HL-60 (cell line): ENCODE measurements at regions not wholly inside any gene's neighbourhood (a gene's known extent, or its start where the extent isn't known, plus 50 kb on each side); places are given as distances from the start of the nearest gene placed in this dataset.

Experiments used
- DNase-seq, 2 experiments: peaks; one replicate each; pipeline ENCODE4 v3.0.0-alpha.2; 2010 to 2020; ENCODE audit warnings: low read depth in 1 of 2, low spot score in 1 of 2
- H3K27ac ChIP-seq: fragments of 250-450 bp; sonication (Bioruptor Pico); replicated peaks from 2 replicates; pipeline ENCODE4 v1.5.1; 2020; ENCODE audit warnings: mild to moderate bottlenecking, moderate library complexity
- H3K27me3 ChIP-seq: fragments of 250-450 bp; sonication (Bioruptor Pico); 2 replicates; pipeline ENCODE4 v1.5.1; 2021; ENCODE audit warnings: mild to moderate bottlenecking, moderate library complexity; ENCODE audit not compliant: insufficient read depth, poor library complexity, severe bottlenecking
- H3K4me3 ChIP-seq: replicated peaks from 2 replicates; pipeline ENCODE4 v1.5.1; 2011; ENCODE audit warnings: mild to moderate bottlenecking, control low read depth, low read length; ENCODE audit not compliant: insufficient read depth
- GABPA ChIP-seq: IDR thresholded peaks from 2 replicates; pipeline ENCODE4 v1.6.1; 2012; ENCODE audit warnings: low read depth
- POLR2AphosphoS5 ChIP-seq: IDR thresholded peaks from 2 replicates; pipeline ENCODE4 v1.6.1; 2012; ENCODE audit warnings: low read depth
- SPI1 ChIP-seq: IDR thresholded peaks from 2 replicates; pipeline ENCODE4 v1.6.1; 2012; ENCODE audit warnings: low read depth, mild to moderate bottlenecking, borderline replicate concordance
- TF ChIP-seq, protein P1 (sequence below): IDR thresholded peaks from one replicate; pipeline ENCODE4 v1.5.1; 2011; ENCODE audit warnings: low read length, control low read depth, inconsistent platforms; ENCODE audit not compliant: insufficient read depth
- TF ChIP-seq, protein P2 (sequence below): IDR thresholded peaks from 2 replicates; pipeline ENCODE4 v1.6.1; 2012; ENCODE audit warnings: low read depth; ENCODE audit not compliant: insufficient replicate concordance

DNA sequence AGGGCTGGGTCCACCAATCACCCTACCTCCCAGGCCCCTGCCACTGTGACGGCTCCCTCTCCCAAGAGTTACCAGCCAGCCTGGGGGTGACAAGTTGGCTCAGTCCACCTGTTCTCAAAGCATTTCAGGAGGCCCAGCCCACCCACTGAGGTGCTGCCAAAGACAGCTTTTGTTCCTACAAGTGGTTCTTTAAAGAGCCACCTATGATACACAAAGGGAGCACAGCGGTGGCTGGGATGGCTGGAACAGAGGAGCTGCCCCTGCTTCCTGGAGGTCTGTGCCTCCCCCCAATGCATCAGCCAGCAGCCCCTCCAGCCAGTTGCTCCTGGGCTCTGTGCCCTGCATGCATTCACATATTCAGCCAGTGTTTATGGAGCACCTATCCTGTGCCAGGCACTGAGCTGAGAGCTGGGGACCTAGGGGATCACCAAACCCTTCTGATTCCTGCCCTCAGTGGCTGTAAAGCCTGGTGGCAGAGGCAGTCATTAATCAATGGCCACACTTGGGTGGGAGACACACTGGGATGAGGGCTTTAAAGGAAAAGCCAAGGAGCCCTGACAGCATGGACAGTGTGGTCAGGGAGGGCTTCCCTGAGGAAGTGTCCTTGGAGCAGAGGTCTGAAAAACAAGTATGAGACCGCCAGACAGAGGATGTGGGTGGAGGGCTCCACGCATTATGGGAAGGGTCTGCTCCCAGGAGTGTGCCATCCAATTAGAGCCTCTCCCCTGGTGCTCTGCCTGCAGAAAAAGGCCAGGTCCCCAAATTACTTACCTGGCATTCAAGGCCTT is 107.1 kb upstream of the LINGO1 start:
- DNase-seq: no peak
- H3K4me3 ChIP-seq: no peak overlapping the region
- H3K27ac ChIP-seq: no peak overlapping the region
- TF ChIP-seq, protein P1, sequence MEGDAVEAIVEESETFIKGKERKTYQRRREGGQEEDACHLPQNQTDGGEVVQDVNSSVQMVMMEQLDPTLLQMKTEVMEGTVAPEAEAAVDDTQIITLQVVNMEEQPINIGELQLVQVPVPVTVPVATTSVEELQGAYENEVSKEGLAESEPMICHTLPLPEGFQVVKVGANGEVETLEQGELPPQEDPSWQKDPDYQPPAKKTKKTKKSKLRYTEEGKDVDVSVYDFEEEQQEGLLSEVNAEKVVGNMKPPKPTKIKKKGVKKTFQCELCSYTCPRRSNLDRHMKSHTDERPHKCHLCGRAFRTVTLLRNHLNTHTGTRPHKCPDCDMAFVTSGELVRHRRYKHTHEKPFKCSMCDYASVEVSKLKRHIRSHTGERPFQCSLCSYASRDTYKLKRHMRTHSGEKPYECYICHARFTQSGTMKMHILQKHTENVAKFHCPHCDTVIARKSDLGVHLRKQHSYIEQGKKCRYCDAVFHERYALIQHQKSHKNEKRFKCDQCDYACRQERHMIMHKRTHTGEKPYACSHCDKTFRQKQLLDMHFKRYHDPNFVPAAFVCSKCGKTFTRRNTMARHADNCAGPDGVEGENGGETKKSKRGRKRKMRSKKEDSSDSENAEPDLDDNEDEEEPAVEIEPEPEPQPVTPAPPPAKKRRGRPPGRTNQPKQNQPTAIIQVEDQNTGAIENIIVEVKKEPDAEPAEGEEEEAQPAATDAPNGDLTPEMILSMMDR: no peak
- no peaks in the 10 kb centered on the region for H3K27me3 ChIP-seq

DNA sequence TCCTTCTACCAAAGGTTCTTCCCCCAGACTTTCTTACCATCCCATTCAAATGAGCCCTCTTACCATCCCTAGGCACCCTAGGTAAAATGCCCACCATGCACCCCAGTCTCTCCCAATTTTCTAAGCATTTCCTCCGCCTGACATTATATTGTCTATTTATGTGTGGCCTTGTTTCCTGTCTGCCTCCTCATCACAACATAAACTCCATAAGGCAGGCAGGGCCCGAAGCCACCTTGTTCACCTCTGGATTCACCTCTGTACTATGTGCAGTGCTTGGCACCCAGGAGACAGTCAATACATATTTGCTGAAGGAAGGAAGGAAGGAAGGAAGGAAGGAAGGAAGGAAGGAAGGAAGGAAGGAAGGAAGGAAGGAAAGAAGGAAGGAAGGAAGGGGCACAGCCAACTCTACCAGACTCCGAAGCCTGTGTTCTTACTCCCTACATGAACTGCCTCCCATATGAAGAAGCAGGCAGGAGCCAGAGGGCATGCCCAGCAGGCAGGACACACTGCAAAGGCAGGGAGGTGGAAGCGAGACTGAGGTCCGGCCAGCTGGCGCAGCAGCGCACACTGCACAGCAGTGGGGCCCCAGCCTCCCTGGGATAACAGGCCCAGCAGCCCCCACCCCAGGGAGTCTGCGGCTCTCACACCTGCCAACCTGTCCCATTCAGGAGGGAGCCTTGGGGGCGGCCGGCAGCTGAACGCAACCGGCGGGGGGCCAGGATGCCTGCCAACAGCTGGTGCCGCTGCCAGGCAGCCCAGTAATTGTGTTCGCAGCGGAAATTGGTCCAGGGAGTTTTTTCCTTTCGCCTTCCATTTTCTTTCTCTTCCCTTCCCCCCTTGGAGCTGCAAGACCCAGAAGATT is 106.0 kb upstream of the LINGO1 start:
- Histone ChIP-seq H3K27me3 (no peaks in the 10 kb centered on the region), H3K27ac (no peak overlapping the region), H3K4me3 (no peak overlapping the region)
- TF ChIP-seq, protein P2, sequence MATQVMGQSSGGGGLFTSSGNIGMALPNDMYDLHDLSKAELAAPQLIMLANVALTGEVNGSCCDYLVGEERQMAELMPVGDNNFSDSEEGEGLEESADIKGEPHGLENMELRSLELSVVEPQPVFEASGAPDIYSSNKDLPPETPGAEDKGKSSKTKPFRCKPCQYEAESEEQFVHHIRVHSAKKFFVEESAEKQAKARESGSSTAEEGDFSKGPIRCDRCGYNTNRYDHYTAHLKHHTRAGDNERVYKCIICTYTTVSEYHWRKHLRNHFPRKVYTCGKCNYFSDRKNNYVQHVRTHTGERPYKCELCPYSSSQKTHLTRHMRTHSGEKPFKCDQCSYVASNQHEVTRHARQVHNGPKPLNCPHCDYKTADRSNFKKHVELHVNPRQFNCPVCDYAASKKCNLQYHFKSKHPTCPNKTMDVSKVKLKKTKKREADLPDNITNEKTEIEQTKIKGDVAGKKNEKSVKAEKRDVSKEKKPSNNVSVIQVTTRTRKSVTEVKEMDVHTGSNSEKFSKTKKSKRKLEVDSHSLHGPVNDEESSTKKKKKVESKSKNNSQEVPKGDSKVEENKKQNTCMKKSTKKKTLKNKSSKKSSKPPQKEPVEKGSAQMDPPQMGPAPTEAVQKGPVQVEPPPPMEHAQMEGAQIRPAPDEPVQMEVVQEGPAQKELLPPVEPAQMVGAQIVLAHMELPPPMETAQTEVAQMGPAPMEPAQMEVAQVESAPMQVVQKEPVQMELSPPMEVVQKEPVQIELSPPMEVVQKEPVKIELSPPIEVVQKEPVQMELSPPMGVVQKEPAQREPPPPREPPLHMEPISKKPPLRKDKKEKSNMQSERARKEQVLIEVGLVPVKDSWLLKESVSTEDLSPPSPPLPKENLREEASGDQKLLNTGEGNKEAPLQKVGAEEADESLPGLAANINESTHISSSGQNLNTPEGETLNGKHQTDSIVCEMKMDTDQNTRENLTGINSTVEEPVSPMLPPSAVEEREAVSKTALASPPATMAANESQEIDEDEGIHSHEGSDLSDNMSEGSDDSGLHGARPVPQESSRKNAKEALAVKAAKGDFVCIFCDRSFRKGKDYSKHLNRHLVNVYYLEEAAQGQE: no peak
- TF ChIP-seq SPI1 (no peak), POLR2AphosphoS5 (no peak), GABPA (no peak)
- TF ChIP-seq, protein P1: no peak
- DNase-seq: no peak

DNA sequence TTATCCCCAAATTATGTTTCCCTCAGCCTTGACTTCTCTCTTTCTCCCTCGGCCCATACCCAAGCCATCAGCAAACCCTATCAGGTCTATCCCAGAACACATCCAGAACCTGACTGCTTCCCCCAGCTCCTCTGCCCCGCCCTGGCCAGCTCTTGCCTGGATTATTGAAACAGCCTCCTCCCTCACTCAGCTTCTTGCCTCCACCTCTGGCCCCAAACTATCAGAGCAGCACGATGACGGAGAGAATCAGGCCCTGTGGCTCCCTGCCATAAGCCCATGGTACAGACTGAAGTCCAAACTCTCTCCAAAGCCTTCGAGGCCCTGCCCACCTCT is 105.3 kb upstream of the LINGO1 start:
- TF ChIP-seq, protein P1: no peak
- TF ChIP-seq SPI1 (no peak), GABPA (no peak), POLR2AphosphoS5 (no peak)
- TF ChIP-seq, protein P2: no peak
- Histone ChIP-seq H3K27ac (no peak overlapping the region), H3K4me3 (no peak overlapping the region), H3K27me3 (no peaks in the 10 kb centered on the region)
- DNase-seq: no peak
